Heart left ventricle (tissue), 13 donors: ENCODE measurements at regions not wholly inside any gene's neighbourhood (a gene's known extent, or its start where the extent isn't known, plus 50 kb on each side); places are given as distances from the start of the nearest gene placed in this dataset.

ENCODE experiments used
- POLR2A ChIP-seq, 2 donors: fragments of 450-650 bp; IDR thresholded peaks; one replicate each; pipeline ENCODE4 v1.6.1; 2017; ENCODE audit warnings: antibody characterized with exemption in 2 of 2, mild to moderate bottlenecking in 2 of 2, moderate library complexity in 2 of 2
- TF ChIP-seq, protein P1 (sequence below), 12 donors: fragments of 200-600 bp; sonication (generic) in 4 of 12; IDR thresholded peaks; one replicate each; pipeline versions ENCODE4 v1.5.0 to v1.8.0; 2018 to 2022; ENCODE audit warnings: antibody characterized with exemption in 12 of 12, mild to moderate bottlenecking in 5 of 12
- donor health status: ischemic (EF 13 %, LVEDD 7.1; RV severe dilation, severe dysfunction).
- donor health status: DM: no; HTN: yes; CAD: no.
- donor health status: DM: no; HTN: no; CAD: no.
- donor health status: ischemic (EF 25% LVEDD 6.9; RV normal size, moderate dysfunction).
- donor health status: ischemic (EF 25% LVEDD 5.7; RV mildly dilated, moderate dysfunction).
- donor health status: ischemic (EF 35%, LVEDD 5.7; RV mildly dilated, moderate dysfunction).
- donor health status: nonischemic (EF 11% LVEDD 7.7; RV severe dilation, severe dysfunction).
- donor health status: DM: yes; HTN: yes; CAD: no.
- donor health status: PGD.
- donor health status: ischemic (EF 29% LVEDD 5.4; RV normal size, mild dysfunction).
- donor health status: nonischemic (EF 23%, LVEDD 6.1; RV moderate dilation, normal function).

DNA sequence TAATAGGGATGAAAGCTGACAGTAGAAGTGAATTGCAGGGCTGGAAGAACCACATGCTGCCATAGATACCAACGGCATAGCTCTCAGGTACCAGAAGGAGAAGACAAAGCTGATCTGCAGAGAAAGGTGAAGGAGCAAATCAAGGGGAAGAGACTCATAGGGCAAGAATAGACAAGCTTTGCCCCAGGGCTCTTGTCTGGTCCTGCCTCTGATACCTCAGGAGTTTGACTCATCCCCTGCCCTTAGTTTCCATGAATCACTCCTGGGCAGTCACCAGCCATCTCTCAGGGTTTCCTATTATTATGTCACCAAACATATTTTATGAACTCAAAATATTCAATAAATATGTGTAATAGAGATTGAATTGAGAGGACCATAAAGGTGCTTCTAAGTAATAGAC is 800.9 kb downstream of the DNAH5 start:
- TF ChIP-seq, protein P1, sequence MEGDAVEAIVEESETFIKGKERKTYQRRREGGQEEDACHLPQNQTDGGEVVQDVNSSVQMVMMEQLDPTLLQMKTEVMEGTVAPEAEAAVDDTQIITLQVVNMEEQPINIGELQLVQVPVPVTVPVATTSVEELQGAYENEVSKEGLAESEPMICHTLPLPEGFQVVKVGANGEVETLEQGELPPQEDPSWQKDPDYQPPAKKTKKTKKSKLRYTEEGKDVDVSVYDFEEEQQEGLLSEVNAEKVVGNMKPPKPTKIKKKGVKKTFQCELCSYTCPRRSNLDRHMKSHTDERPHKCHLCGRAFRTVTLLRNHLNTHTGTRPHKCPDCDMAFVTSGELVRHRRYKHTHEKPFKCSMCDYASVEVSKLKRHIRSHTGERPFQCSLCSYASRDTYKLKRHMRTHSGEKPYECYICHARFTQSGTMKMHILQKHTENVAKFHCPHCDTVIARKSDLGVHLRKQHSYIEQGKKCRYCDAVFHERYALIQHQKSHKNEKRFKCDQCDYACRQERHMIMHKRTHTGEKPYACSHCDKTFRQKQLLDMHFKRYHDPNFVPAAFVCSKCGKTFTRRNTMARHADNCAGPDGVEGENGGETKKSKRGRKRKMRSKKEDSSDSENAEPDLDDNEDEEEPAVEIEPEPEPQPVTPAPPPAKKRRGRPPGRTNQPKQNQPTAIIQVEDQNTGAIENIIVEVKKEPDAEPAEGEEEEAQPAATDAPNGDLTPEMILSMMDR (IDR thresholded peaks at IDR 0.05) = no peak
- TF ChIP-seq POLR2A (IDR thresholded peaks at IDR 0.05) = no peak
